ENCODE measurements at regions not wholly inside any gene's neighbourhood (a gene's known extent, or its start where the extent isn't known, plus 50 kb on each side); places are given as distances from the start of the nearest gene placed in this dataset.

DNA sequence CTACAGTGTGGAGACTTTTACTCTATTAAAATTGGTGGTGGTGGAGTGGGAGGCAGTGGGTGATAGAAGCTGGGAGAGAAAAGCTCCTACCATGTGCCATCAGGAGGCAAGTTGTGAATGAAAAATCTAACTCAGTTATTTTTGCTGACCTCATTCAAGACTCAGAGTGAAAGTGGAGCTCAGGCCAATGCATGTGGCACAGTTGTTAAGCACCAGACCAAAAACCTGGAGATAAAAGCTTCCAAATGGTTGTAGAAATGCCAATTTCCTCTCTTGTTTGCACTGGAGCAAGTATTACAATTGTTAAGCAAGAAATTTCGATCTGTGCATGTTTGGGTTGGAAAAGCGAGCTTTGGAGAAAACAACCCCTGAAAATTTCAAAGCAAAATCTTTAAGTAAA is 81.5 kb upstream of the PRICKLE2 start:
- no peak for FAIRE-seq

DNA sequence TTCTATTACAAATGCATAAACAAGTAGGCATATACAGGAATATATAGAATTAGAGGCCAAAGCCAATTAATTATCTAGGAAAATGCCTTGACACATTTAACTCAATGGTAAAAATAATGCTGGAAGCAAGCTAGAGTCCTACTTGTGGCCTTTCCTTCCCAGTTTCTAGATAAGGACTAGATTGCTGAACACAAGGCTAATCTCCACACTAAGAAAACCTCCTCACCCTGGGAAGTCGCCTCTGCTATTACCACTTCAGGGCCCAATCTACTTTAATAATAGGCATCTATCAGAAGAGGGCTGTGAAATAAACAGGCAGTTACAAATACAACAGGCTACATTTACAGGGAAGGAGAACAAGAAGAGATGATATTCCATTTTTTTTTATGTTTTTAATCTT is 80.5 kb upstream of the PRICKLE2 start:
- no peak for FAIRE-seq

DNA sequence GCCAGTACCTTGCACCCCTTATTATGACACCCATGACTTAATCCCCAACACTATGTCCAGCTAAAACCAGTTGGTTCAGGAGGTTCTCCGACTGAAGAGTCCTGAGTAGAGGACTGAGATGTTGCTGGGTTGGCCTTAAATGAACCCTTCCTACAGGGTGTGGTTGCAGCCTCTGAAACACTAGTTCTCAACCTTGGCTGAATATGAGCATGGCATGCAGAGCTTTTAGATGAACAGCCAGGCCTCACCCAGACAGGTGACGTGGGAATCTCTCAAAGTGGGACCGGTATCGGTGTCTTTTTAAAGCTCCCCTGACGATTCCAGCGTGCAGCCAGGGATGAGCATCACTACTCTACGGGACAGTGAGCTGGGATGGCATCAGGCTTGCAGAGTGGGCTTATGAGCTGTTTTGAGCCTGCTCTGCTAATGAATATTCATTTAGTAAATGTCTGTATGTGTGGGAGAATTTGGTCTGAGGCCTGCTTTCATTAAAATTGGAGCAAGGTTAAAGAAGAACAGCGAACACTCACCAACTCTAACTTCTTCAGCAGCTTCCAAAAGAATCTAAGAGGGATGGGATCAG is 79.7 kb upstream of the PRICKLE2 start:
- FAIRE-seq: no peak

DNA sequence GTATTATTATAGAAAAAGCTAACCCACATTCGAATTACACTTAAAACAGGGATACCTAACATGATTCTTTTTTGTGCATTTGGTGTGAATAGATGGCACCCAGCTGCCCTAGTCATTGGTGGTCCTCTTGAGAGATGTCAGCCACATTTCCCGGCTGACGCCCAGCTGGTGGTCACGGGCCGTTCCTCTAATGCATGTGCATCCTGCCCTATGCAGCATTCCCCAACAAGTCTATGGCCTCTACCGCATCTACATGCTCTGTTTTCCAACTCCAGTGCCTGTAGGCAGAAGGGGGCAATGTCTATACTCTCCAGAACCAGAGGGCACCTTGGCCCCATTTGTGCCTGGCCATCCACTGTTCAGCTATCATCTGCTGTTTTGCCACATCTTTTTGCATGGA is 78.6 kb upstream of the PRICKLE2 start:
- FAIRE-seq: no peak

DNA sequence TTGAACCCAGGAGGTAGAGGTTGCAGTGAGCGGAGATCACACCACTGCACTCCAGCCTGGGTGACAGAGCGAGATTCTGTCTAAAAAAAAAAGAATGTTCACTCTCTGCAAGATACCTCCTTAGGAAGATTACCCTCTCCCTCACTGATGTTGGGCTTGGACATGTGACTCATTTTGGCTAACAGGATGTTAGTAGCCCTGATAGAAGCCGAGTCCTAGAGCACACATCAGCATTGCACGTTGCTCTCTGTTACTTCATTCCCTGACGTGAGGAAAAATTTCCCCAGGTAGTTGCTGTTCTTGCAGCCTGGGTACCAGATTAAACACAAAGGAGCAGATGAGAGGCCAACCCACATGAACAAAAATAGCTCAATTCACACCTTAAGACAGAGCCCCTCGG is 78.1 kb upstream of the PRICKLE2 start:
- no peak for FAIRE-seq

DNA sequence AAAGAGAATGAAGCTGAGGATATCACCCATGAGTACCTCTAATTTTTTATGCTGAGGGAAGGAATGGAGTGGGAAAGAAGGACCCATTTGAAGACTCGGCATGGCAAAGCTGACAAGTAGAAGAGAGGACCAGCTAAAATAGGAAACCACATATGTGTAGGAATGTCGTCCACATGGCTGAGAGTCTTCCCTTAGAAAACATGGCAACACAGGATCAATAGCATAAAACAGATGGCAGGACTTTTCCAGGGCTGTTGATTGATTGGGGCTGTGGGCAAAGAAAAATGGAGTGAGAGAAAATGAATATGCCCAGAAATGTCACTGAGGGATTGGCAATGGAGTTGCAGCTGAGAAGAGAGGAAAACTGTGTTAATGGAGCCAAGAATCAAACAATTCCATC is 76.2 kb upstream of the PRICKLE2 start:
- no peak for FAIRE-seq

DNA sequence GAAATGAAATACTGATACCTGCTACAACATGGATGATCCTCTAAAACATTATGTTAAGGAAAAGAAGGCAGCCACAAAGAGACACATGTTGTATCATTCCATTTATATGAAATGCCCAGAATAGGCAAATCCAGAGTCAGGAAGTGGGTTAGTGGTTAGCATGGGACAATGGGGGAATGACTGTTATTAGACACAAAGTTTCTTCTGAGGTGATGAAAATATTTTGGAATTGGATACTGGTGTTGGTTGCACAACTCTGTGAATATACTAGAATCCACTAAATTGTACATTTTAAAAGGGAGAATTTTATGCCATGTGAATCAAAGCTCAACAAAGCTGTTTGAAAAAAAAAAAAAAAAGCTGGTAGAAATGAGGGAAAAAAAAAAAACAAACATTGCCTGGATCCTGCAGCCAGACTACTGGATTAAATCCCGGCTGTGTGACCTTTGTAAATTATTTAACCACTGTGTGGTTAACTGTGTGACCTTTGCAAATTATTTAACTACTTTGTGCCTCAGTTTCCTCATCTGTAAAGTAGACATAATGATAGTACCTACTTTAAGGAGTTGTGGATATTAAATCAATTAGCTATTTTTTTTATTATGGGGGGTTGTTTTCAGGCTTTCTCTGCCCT is 75.6 kb upstream of the PRICKLE2 start:
- FAIRE-seq: no peak

DNA sequence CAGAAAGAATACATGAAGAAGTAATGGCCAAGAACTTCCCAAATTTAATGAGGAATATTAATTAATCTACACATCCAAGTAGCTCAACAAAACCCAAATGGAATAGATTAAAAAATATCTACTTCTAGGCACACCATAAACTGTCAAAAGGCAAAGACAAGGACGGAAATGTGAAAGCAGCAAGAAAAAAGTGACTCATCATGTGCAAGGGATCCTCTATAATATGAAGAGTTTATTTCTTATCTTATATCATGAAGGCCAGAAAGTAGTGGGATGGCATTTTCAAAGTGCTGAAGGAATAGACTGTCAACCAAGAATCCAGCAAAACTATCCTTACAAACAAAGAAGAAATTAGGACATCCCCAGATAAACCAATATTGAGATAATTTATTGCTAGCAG is 73.9 kb upstream of the PRICKLE2 start:
- FAIRE-seq: no peak

DNA sequence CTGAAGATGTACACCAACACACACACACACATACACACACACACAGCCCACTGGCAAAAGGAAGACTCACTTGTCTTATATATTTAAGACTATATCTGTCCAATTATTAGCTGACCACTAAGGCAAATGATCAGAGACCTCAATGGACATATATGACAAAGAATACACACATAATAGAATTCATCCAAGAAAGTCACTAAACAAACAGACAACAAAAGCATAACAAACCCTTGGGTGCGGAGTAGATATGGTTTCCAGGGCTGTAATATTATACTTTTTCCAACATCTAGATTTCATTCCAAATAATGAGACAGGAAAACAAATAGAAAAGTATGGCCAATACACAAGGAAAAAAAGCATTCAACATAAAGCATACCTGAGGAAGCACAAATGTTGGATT is 72.3 kb upstream of the PRICKLE2 start:
- FAIRE-seq: no peak

DNA sequence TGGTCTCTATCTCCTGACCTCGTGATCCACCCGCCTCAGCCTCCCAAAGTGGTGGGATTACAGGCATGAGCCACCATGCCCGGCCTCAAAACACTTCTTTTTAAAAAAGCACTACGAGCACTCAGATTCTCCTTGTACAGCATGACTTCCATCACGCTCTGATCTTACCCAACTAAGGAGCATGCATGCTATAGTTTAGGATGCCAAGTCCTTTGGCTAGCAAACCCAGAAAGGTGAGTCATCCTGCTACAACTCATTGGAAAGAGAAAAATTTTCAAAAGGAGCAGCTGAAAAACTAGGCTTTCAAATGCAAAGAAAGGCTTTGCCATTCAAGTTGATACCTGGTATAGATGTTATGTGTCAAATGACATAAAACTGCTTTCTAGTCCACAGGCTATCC is 70.3 kb upstream of the PRICKLE2 start:
- no peak for FAIRE-seq

DNA sequence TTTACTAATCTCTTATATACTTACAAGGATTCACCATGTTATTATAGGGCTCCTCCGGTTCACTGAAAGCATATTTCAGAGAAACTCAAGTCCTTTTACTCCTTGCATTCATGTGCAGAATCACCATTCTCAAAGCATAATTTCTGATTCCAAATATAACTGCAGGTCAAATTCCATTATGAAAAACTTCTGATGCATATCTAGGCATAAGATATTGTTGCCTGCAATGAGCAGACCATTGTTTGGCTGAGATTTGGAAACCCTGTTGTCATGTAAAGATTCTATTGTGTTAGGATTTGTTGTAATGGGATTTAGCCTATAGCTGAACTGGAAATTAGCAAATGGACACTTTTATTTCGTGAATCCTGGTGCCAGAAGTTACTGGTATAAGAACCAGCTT is 69.5 kb upstream of the PRICKLE2 start:
- no peak for FAIRE-seq

DNA sequence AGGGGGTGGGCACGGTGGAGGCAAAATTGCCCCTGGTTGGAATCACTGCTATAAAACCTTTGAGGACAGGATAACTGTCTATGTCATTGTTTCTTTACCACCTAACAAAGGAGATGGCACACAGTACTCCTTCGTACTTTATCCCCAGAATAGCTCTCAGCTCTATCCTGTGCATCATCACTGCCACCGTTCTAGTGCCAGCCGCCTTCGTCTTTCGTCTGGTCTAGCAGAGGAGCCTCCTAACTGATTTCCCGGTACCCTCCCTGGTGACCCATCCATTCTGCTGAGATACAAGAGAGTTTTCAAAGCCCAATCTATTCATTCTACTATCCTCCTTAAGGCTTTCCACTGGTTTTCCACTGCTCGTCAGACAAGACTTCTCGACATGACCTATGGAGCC is 67.9 kb upstream of the PRICKLE2 start:
- FAIRE-seq: no peak

DNA sequence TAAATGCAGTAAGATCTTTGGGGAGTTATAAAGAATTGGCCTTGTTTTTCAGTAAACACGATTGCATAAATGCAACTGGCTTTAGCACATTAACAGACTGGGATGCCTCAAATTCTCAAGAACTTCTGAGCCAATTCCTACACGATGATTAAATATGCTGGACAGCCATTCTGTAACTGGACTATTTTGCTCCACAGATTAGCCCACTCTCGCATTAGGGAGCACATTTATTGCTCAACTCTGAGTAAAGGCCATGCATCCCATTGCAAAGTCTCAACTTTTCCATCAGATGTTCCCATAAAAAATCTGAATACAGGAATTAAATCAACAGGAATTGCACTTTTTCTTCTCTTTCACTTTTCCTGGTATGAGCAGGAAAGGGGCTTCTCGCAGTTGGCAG is 66.7 kb upstream of the PRICKLE2 start:
- no peak for FAIRE-seq

DNA sequence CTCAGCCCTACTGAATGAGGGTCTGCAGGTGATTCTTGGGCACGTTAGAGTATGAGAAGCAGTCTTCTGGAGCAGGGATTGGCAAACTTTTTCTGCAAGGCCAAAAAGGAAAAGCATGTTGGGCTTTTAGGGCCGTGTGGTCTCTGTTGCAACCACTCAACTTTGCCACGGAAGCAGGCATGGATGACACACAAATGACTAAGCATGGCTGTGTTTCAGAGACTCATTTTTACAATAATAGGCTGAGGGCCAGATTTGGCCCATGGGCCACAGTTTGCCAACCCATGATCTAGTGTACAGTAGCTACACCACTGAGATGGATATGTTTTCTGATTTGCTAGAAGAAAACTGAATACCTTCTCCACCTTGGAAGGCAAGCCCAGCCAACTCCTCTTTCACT is 66.1 kb upstream of the PRICKLE2 start:
- FAIRE-seq: no peak

DNA sequence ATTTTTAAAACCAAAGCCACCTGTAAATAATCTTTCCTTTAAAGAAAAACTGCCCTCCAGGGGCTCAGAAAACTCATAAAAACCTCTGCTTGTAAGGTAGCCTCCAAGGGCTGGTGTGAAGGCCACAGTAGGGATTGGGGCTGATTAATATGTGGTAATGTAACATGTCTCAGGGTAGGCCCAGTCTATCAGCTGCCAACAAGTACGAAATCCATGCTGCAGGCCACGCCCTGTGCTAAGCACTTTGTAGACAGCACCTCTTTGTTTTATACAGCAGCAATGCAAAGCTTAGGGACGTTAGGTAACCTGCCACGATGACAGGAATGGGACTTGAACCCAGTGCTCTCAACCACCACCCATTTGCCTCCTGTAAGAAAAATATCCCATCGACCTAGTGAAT is 65.6 kb upstream of the PRICKLE2 start:
- no peak for FAIRE-seq

DNA sequence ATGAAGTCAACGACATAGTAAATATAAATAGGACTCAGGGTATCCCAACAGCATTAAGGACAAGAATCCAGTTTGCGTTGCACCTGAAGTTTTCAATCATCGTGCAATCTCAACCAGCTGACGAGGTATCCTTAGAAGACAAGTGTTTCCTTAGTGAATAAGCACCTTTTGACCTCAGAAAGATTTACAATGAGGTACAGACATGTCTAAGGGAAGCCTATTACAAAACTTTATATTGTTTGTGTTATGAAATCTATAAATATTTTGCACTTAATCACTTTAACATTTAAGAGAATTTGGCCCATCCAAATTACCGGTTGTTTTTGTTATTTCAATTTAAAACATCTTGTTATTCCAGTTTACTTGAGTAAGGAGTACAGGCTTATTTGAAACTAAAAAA is 64.9 kb upstream of the PRICKLE2 start:
- no peak for FAIRE-seq

DNA sequence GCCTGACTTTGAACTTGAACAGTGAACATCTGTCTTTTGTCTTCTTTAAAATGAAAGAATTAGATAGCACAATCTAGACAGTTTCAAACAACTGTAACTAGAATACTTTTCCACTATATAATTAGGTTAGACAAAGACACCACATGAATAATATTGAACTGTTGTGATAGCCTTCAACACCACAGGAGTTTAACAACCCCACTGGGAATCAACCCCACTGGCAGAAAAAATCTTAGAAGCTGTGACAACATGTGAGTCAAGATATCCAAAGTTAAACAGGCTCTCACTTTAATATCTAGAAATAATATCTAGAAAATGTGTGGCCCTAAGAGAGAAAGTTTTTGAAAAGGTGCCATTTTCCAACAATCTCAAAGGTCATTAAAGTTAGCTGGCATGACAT is 64.4 kb upstream of the PRICKLE2 start:
- no peak for FAIRE-seq

DNA sequence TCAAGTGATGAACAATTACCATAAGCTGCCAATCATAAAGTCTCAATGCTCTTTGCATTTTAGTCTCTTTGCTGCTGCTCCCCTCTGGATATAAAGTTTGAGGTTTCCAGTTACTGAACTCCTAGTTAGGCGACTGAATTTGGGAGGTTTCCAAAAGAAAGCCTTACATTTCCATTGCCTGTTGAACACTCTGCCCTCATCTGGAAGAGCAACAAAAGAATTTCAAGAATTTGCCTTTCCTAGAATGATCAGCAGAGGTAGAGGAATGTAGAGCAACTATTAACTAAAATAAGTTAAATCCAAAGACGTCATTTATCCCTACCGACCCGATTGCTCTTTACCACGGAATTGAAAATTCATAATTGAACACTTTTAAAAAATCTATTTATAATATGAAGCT is 53.4 kb upstream of the PRICKLE2 start:
- FAIRE-seq: no peak

DNA sequence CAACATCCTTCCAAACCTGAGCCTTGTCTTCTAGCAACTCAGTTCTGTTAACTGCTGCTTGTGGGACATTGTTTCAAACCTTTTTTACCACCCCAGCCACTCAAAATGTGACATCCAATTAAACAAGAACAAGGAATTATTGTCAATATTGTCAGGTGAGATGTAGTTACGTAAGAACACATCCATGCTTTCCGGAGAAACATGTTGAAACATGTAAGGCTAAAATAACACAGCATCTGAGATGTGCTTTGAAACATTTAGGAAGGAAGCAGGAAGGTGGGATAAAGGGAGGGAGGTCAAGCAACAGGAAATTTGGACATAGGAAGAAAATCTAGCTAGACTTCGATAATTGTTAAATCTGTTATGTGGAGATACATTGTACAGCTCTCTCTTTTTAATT is 50.9 kb upstream of the PRICKLE2 start:
- no peak for FAIRE-seq

All from G401.6 (cell line).